Mucosa of rectum (tissue), 2 donors: ENCODE measurements at regions not wholly inside any gene's neighbourhood (a gene's known extent, or its start where the extent isn't known, plus 50 kb on each side); places are given as distances from the start of the nearest gene placed in this dataset.

Experiments used
- H3K27ac ChIP-seq, 2 donors: one replicate each; pipeline ENCODE4 v1.7.0; 2013; ENCODE audit warnings: inconsistent platforms in 2 of 2, low read depth in 2 of 2, low read length in 2 of 2
- H3K27me3 ChIP-seq, 2 donors: one replicate each; pipeline ENCODE4 v1.7.0; 2013; ENCODE audit warnings: low read length in 2 of 2; ENCODE audit not compliant: control insufficient read depth in 2 of 2, insufficient read depth in 2 of 2
- H3K36me3 ChIP-seq, 2 donors: one replicate each; pipeline ENCODE4 v1.7.0; 2013; ENCODE audit warnings: low read length in 2 of 2; ENCODE audit not compliant: control insufficient read depth in 2 of 2, insufficient read depth in 2 of 2
- H3K4me1 ChIP-seq, 2 donors: one replicate each; pipeline ENCODE4 v1.7.0; 2013; ENCODE audit warnings: low read length in 2 of 2, mild to moderate bottlenecking in 1 of 2; ENCODE audit not compliant: control insufficient read depth in 2 of 2, insufficient read depth in 2 of 2
- H3K4me3 ChIP-seq, 2 donors: one replicate each; pipeline ENCODE4 v1.7.0; 2013; ENCODE audit warnings: low read length in 2 of 2
- H3K9ac ChIP-seq, 2 donors: one replicate each; pipeline ENCODE4 v1.7.0; 2013; ENCODE audit warnings: low read length in 2 of 2, low read depth in 1 of 2, mild to moderate bottlenecking in 1 of 2
- H3K9me3 ChIP-seq, 2 donors: one replicate each; pipeline ENCODE4 v1.7.0; 2013; ENCODE audit warnings: low read length in 2 of 2; ENCODE audit not compliant: control insufficient read depth in 2 of 2
- donor health status: healthy.
- donor health status: Normal muscosa, but diverticular disease.

- no peak overlapping the region for H3K27ac ChIP-seq
- H3K4me3 ChIP-seq = no peak overlapping the region
- no peaks in the 10 kb centered on the region for H3K9me3 ChIP-seq
- H3K36me3 ChIP-seq = no peaks in the 10 kb centered on the region
- H3K27me3 ChIP-seq = no peaks in the 10 kb centered on the region
- peaks cover 0 to 5% of the 10 kb centered on the region in 2 donors for H3K4me1 ChIP-seq
- no peak overlapping the region for H3K9ac ChIP-seq
Measured at GRCh38 chr18:78737006-78737915, 242.4 kb upstream of the SALL3 start.

- H3K36me3 ChIP-seq = no peaks in the 10 kb centered on the region
- peaks cover 0 to 5% of the 10 kb centered on the region in 2 donors for H3K4me1 ChIP-seq
- H3K9ac ChIP-seq = no peak overlapping the region
- H3K27me3 ChIP-seq = no peaks in the 10 kb centered on the region
- no peak overlapping the region for H3K4me3 ChIP-seq
- H3K27ac ChIP-seq = no peak overlapping the region
- H3K9me3 ChIP-seq = no peaks in the 10 kb centered on the region
Measured at GRCh38 chr18:78738076-78738690, 241.4 kb upstream of the SALL3 start.

- no peaks in the 10 kb centered on the region for H3K4me1 ChIP-seq
- H3K27ac ChIP-seq = no peak overlapping the region
- no peaks in the 10 kb centered on the region for H3K36me3 ChIP-seq
- no peak overlapping the region for H3K4me3 ChIP-seq
- H3K9ac ChIP-seq = no peak overlapping the region
- no peaks in the 10 kb centered on the region for H3K27me3 ChIP-seq
- no peaks in the 10 kb centered on the region for H3K9me3 ChIP-seq
Measured at GRCh38 chr18:78739115-78739514, 240.5 kb upstream of the SALL3 start.

GRCh38 chr18:78739882-78740677 lies 239.5 kb upstream of the SALL3 start:
- Histone ChIP-seq H3K27ac (no peak overlapping the region), H3K4me3 (no peak overlapping the region), H3K9ac (no peak overlapping the region), H3K4me1 (no peaks in the 10 kb centered on the region), H3K27me3 (no peaks in the 10 kb centered on the region), H3K9me3 (no peaks in the 10 kb centered on the region), H3K36me3 (no peaks in the 10 kb centered on the region)

- Histone ChIP-seq H3K27ac (no peak overlapping the region), H3K4me3 (no peak overlapping the region), H3K36me3 (no peaks in the 10 kb centered on the region), H3K9ac (no peak overlapping the region), H3K4me1 (no peaks in the 10 kb centered on the region), H3K9me3 (no peaks in the 10 kb centered on the region), H3K27me3 (no peaks in the 10 kb centered on the region)
Measured at GRCh38 chr18:78740876-78741275, 238.7 kb upstream of the SALL3 start.

- Histone ChIP-seq H3K27ac (no peak overlapping the region), H3K4me3 (no peak overlapping the region), H3K27me3 (no peaks in the 10 kb centered on the region), H3K9ac (no peak overlapping the region), H3K4me1 (no peaks in the 10 kb centered on the region), H3K9me3 (no peaks in the 10 kb centered on the region), H3K36me3 (no peaks in the 10 kb centered on the region)
Measured at GRCh38 chr18:78741381-78742217, 238.0 kb upstream of the SALL3 start.

- no peak overlapping the region for H3K4me3 ChIP-seq
- no peak overlapping the region for H3K9ac ChIP-seq
- no peaks in the 10 kb centered on the region for H3K4me1 ChIP-seq
- H3K27ac ChIP-seq = no peak overlapping the region
- no peaks in the 10 kb centered on the region for H3K36me3 ChIP-seq
- H3K9me3 ChIP-seq = no peaks in the 10 kb centered on the region
- H3K27me3 ChIP-seq = no peaks in the 10 kb centered on the region
Measured at GRCh38 chr18:78742218-78742745, 237.3 kb upstream of the SALL3 start.

- Histone ChIP-seq H3K4me3 (no peak overlapping the region), H3K4me1 (no peaks in the 10 kb centered on the region), H3K36me3 (no peaks in the 10 kb centered on the region), H3K9me3 (no peaks in the 10 kb centered on the region), H3K27me3 (no peaks in the 10 kb centered on the region), H3K9ac (no peak overlapping the region), H3K27ac (no peak overlapping the region)
Measured at GRCh38 chr18:78743078-78743477, 236.5 kb upstream of the SALL3 start.

GRCh38 chr18:78751664-78752063 lies 228.0 kb upstream of the SALL3 start:
- Histone ChIP-seq H3K27ac (no peak overlapping the region), H3K9ac (no peak overlapping the region), H3K27me3 (no peaks in the 10 kb centered on the region), H3K9me3 (no peaks in the 10 kb centered on the region), H3K4me1 (no peaks in the 10 kb centered on the region), H3K36me3 (no peaks in the 10 kb centered on the region), H3K4me3 (no peak overlapping the region)
